ENCODE measurements at regions not wholly inside any gene's neighbourhood (a gene's known extent, or its start where the extent isn't known, plus 50 kb on each side); places are given as distances from the start of the nearest gene placed in this dataset.
"Not testable (repeated sequence)": the region's sequence is repeated elsewhere in the genome, so short reads cannot be mapped to it uniquely, and the experiment has no call there.

GRCh38 chr6:132131758-132132157 is 180.6 kb upstream of the CCN2 start:
- intact Hi-C loops (cut with micrococcal nuclease), result no loop called here
- Mint-ChIP-seq H3K4me1 (ENCODE audit: low read depth) (peaks cover 8% of the 10 kb centered on the region), H3K4me3 (ENCODE audit: low read depth) (no peak overlapping the region), H3K9me3 (no peaks in the 10 kb centered on the region), H3K27ac (no peak overlapping the region), H3K36me3 (ENCODE audit: low read depth) (no peaks in the 10 kb centered on the region), H3K27me3 (ENCODE audit: low read depth) (peaks cover 6% of the 10 kb centered on the region)
- DNase-seq (ENCODE audit: low spot score), result no peak

GRCh38 chr6:132131351-132131750 is 180.2 kb upstream of the CCN2 start:
- intact Hi-C loops (cut with micrococcal nuclease), result no loop called here
- DNase-seq (ENCODE audit: low spot score), result no peak
- peaks cover 8% of the 10 kb centered on the region for H3K4me1 Mint-ChIP-seq (ENCODE audit: low read depth)
- no peak overlapping the region for H3K27ac Mint-ChIP-seq
- no peaks in the 10 kb centered on the region for H3K9me3 Mint-ChIP-seq
- H3K36me3 Mint-ChIP-seq (ENCODE audit: low read depth), result no peaks in the 10 kb centered on the region
- H3K4me3 Mint-ChIP-seq (ENCODE audit: low read depth), result no peak overlapping the region
- peaks cover 6% of the 10 kb centered on the region for H3K27me3 Mint-ChIP-seq (ENCODE audit: low read depth)

- intact Hi-C loops (cut with micrococcal nuclease), result no loop called here
- no peak overlapping the region for H3K27ac Mint-ChIP-seq
- DNase-seq (ENCODE audit: low spot score), result no peak
- H3K9me3 Mint-ChIP-seq, result no peaks in the 10 kb centered on the region
- H3K36me3 Mint-ChIP-seq (ENCODE audit: low read depth), result no peaks in the 10 kb centered on the region
- peaks cover 6% of the 10 kb centered on the region for H3K27me3 Mint-ChIP-seq (ENCODE audit: low read depth)
- peaks cover 8% of the 10 kb centered on the region for H3K4me1 Mint-ChIP-seq (ENCODE audit: low read depth)
- no peak overlapping the region for H3K4me3 Mint-ChIP-seq (ENCODE audit: low read depth)
These were observed 179.6 kb upstream of the CCN2 start for GRCh38 chr6:132130626-132131298.

GRCh38 chr6:132128424-132128823 is 177.3 kb upstream of the CCN2 start:
- intact Hi-C loops (cut with micrococcal nuclease), result no loop called here
- Mint-ChIP-seq H3K4me3 (ENCODE audit: low read depth) (no peak overlapping the region), H3K27me3 (ENCODE audit: low read depth) (peaks cover 6% of the 10 kb centered on the region), H3K27ac (no peak overlapping the region), H3K9me3 (no peaks in the 10 kb centered on the region), H3K36me3 (ENCODE audit: low read depth) (no peaks in the 10 kb centered on the region), H3K4me1 (ENCODE audit: low read depth) (peaks cover 8% of the 10 kb centered on the region)
- no peak for DNase-seq (ENCODE audit: low spot score)

GRCh38 chr6:132126150-132126549 is 175.0 kb upstream of the CCN2 start:
- H3K4me3 Mint-ChIP-seq (ENCODE audit: low read depth), result no peak overlapping the region
- H3K36me3 Mint-ChIP-seq (ENCODE audit: low read depth), result no peaks in the 10 kb centered on the region
- H3K9me3 Mint-ChIP-seq, result no peaks in the 10 kb centered on the region
- intact Hi-C loops (cut with micrococcal nuclease), result no loop called here
- no peak for DNase-seq (ENCODE audit: low spot score)
- H3K27ac Mint-ChIP-seq, result no peak overlapping the region
- H3K27me3 Mint-ChIP-seq (ENCODE audit: low read depth), result peaks cover 9% of the 10 kb centered on the region
- peaks cover 3% of the 10 kb centered on the region for H3K4me1 Mint-ChIP-seq (ENCODE audit: low read depth)

GRCh38 chr6:132122871-132123270 is 171.7 kb upstream of the CCN2 start:
- DNase-seq (ENCODE audit: low spot score), result no peak
- no peaks in the 10 kb centered on the region for H3K36me3 Mint-ChIP-seq (ENCODE audit: low read depth)
- peaks cover 7% of the 10 kb centered on the region for H3K27me3 Mint-ChIP-seq (ENCODE audit: low read depth)
- intact Hi-C loops (cut with micrococcal nuclease), result no loop called here
- no peaks in the 10 kb centered on the region for H3K9me3 Mint-ChIP-seq
- H3K4me3 Mint-ChIP-seq (ENCODE audit: low read depth), result no peak overlapping the region
- no peak overlapping the region for H3K27ac Mint-ChIP-seq
- H3K4me1 Mint-ChIP-seq (ENCODE audit: low read depth), result no peaks in the 10 kb centered on the region

- Mint-ChIP-seq H3K9me3 (no peaks in the 10 kb centered on the region), H3K4me3 (ENCODE audit: low read depth) (no peak overlapping the region), H3K36me3 (ENCODE audit: low read depth) (no peaks in the 10 kb centered on the region), H3K27ac (no peak overlapping the region), H3K4me1 (ENCODE audit: low read depth) (no peaks in the 10 kb centered on the region), H3K27me3 (ENCODE audit: low read depth) (peaks cover 3% of the 10 kb centered on the region)
- DNase-seq (ENCODE audit: low spot score), result no peak
- intact Hi-C loops (cut with micrococcal nuclease), result no loop called here
These were observed 171.0 kb upstream of the CCN2 start for GRCh38 chr6:132122176-132122575.

GRCh38 chr6:132118144-132118543 is 167.0 kb upstream of the CCN2 start:
- Mint-ChIP-seq H3K9me3 (no peaks in the 10 kb centered on the region), H3K36me3 (ENCODE audit: low read depth) (no peaks in the 10 kb centered on the region), H3K27ac (no peak overlapping the region), H3K4me1 (ENCODE audit: low read depth) (no peaks in the 10 kb centered on the region), H3K4me3 (ENCODE audit: low read depth) (no peak overlapping the region), H3K27me3 (ENCODE audit: low read depth) (peaks cover 3% of the 10 kb centered on the region)
- DNase-seq (ENCODE audit: low spot score), result no peak
- intact Hi-C loops (cut with micrococcal nuclease), result no loop called here

GRCh38 chr6:132115714-132116366 is 164.7 kb upstream of the CCN2 start:
- intact Hi-C loops (cut with micrococcal nuclease), result no loop called here
- Mint-ChIP-seq H3K4me1 (ENCODE audit: low read depth) (no peaks in the 10 kb centered on the region), H3K27ac (no peak overlapping the region), H3K36me3 (ENCODE audit: low read depth) (no peaks in the 10 kb centered on the region), H3K4me3 (ENCODE audit: low read depth) (no peak overlapping the region), H3K27me3 (ENCODE audit: low read depth) (no peaks in the 10 kb centered on the region), H3K9me3 (no peaks in the 10 kb centered on the region)
- no peak for DNase-seq (ENCODE audit: low spot score)

GRCh38 chr6:132114201-132114825 is 163.1 kb upstream of the CCN2 start:
- no peaks in the 10 kb centered on the region for H3K36me3 Mint-ChIP-seq (ENCODE audit: low read depth)
- intact Hi-C loops (cut with micrococcal nuclease), result no loop called here
- H3K27ac Mint-ChIP-seq, result no peak overlapping the region
- no peak for DNase-seq (ENCODE audit: low spot score)
- no peaks in the 10 kb centered on the region for H3K4me1 Mint-ChIP-seq (ENCODE audit: low read depth)
- no peaks in the 10 kb centered on the region for H3K27me3 Mint-ChIP-seq (ENCODE audit: low read depth)
- H3K9me3 Mint-ChIP-seq, result peaks cover 9% of the 10 kb centered on the region
- H3K4me3 Mint-ChIP-seq (ENCODE audit: low read depth), result no peak overlapping the region

- H3K4me1 Mint-ChIP-seq (ENCODE audit: low read depth); H3K27ac Mint-ChIP-seq; intact Hi-C loops (cut with micrococcal nuclease); H3K27me3 Mint-ChIP-seq (ENCODE audit: low read depth); H3K36me3 Mint-ChIP-seq (ENCODE audit: low read depth); DNase-seq (ENCODE audit: low spot score); H3K4me3 Mint-ChIP-seq (ENCODE audit: low read depth): not testable (repeated sequence)
- peaks cover 14% of the 10 kb centered on the region for H3K9me3 Mint-ChIP-seq
These were observed 158.6 kb upstream of the CCN2 start for GRCh38 chr6:132109752-132110151.

- H3K27me3 Mint-ChIP-seq (ENCODE audit: low read depth), result no peaks in the 10 kb centered on the region
These were observed 156.7 kb upstream of the CCN2 start for GRCh38 chr6:132107896-132108295.

GRCh38 chr6:132101535-132101934 is 150.4 kb upstream of the CCN2 start:
- H3K4me3 Mint-ChIP-seq (ENCODE audit: low read depth), result no peak overlapping the region
- no peaks in the 10 kb centered on the region for H3K36me3 Mint-ChIP-seq (ENCODE audit: low read depth)

More at GRCh38 chr6:132107896-132108295, 156.7 kb upstream of the CCN2 start:
- no peaks in the 10 kb centered on the region for H3K4me1 Mint-ChIP-seq (ENCODE audit: low read depth)
- intact Hi-C loops (cut with micrococcal nuclease), result no loop called here
- peaks cover 14% of the 10 kb centered on the region for H3K9me3 Mint-ChIP-seq
- no peaks in the 10 kb centered on the region for H3K36me3 Mint-ChIP-seq (ENCODE audit: low read depth)
- no peak overlapping the region for H3K27ac Mint-ChIP-seq
- no peak overlapping the region for H3K4me3 Mint-ChIP-seq (ENCODE audit: low read depth)
- no peak for DNase-seq (ENCODE audit: low spot score)

More at GRCh38 chr6:132101535-132101934, 150.4 kb upstream of the CCN2 start:
- Mint-ChIP-seq H3K9me3 (no peaks in the 10 kb centered on the region), H3K27me3 (ENCODE audit: low read depth) (no peaks in the 10 kb centered on the region), H3K27ac (no peak overlapping the region), H3K4me1 (ENCODE audit: low read depth) (no peaks in the 10 kb centered on the region)
- intact Hi-C loops (cut with micrococcal nuclease), result no loop called here
- DNase-seq (ENCODE audit: low spot score), result no peak

Measured in activated T-helper 2 cell treated with anti-CD3 and anti-CD28 coated beads, Interferon-gamma antibody, Interleukin-2, Interleukin-4, amounts not matched to agents 10 μg/mL and 5 μg/mL and 100 μg/mL, durations not matched to agents 14 hours and 24 hours and 36 hours (primary cell).